GM19025 (cell line): ENCODE measurements at regions not wholly inside any gene's neighbourhood (a gene's known extent, or its start where the extent isn't known, plus 50 kb on each side); places are given as distances from the start of the nearest gene placed in this dataset.
"Not testable (repeated sequence)": the region's sequence is repeated elsewhere in the genome, so short reads cannot be mapped to it uniquely, and the experiment has no call there.

ENCODE experiments used
- ATAC-seq: cut with Tn5 transposase; IDR thresholded peaks from one replicate; pipeline ENCODE4 v1.9.1; 2021; ENCODE audit warnings: mild to moderate bottlenecking, low read depth, moderate library complexity; ENCODE audit not compliant: unreplicated experiment

DNA sequence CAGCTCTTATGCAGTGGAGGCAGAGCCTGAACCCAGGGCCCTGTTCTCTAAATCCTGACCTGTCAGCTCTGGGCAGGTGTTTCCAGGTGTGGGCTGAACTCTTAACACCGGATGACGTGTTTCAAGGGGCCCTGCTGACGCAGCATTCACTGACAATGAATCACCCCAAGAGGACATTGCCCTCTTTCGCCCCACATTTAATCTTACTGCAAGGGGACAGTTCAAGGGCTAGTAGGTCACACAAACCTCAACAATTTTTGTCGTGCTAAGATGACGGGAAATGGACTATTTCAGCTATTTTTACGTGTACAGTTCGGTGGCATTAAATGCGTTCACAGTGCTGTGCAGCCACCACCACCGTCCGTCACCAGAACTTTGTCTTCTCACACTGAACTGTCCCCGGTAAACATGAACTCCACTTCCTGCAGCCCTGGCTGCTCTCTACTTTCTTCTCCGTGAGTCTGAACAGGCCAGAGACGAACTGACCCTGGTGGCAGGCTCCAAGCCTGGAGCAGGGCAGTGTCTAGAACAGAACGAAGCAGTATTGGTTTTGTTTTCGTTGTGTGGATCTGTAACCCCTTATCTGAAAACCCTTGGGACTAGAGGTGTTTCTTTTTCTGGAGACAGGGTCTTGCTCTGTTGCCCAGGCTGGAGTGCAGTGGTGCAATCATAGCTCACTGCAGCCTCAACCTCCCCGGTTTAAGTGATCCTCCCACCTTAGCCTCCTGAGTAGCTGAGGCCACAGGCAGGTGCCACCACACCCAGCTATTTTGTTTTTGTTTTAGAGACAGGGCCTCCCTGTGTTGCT, 88.4 kb upstream of the CIBAR2 start:
- no peak for ATAC-seq

DNA sequence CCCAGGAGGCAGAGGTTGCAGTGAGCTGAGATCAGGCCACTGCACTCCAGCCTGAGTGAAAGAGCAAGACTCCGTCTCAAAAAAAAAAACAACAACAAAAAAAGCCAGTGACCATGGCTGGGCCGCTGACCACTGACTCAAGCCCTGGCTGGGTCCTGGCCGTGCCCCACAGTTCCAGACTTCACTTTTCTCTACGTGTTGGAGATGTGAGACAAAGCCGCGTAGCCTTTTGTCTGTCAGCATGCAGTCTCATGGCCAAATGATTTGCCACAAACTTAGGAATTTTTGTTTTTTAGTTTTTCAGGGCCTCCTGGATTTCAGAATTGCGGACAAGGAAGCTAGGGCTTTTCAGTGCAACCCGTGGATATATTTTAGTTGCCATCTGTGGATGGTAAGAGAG, 89.3 kb upstream of the CIBAR2 start:
- no peak for ATAC-seq

DNA sequence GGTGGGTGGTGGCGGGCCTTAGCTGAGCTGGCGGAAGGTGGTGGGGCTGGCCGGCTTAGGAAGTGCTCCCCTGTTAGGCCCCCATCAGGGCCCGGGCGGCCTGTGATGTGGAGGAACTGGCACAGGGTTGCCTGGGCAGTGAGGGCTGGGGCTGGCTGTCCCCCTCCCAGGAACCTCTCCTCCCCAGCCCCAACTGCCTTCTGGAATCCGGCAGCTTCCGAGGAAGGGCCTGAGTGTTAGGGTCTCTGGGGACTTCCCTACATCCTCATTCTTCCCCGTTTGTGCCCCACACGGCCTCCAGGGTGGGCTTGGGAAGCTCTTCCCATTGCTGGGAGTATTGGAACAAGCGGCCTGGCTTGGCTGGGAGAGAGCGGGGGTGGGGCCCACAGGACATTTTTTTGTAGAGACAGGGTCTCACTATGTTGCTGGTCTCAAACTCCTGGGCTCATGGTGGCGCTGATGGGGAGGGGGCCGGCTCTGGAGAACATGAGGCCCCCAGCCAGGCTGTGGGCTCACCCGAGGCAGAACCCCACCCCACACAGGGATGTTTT, 89.9 kb upstream of the CIBAR2 start:
- ATAC-seq: no peak

DNA sequence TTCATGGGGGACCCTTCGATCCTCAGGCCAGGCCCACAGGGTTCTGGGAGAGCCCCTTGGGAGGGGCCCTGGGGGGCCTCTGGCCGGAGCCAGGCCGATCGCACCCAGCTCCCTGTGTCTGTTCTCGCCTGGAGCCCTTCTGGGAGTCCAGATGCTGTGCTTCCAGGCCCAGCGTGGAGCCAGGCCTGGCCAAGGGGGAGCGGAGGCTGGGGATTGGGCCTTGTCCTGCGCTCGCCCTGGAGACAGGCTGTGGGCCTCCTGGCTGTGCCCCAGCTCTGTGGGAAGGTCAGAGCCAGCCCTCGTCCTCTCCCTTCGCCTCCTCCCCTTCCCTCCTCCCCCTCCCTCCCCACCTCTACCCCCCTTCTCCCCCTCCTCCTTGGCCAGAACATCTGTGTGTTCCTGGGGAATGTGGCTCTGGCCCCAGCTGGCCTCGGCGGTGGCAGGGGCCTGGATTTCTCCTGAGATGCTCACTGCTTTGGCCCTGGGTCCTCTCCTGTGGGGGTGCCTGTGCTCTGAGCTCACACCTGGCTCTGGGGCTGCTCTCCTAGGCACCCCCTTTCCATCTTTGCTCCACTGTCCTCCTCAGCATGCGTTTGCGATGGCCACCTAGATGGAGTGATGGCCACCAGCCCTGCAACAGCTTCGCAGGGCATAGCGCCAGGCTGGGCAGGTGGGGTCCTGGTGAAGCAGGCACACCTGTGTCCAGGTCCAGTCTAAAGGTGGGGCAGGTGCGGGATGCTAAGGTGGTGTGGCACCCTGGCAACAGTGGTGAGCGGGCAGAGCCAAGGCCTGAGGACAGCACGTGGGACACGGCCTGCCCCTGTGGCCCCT, 90.6 kb upstream of the CIBAR2 start:
- no peak for ATAC-seq

DNA sequence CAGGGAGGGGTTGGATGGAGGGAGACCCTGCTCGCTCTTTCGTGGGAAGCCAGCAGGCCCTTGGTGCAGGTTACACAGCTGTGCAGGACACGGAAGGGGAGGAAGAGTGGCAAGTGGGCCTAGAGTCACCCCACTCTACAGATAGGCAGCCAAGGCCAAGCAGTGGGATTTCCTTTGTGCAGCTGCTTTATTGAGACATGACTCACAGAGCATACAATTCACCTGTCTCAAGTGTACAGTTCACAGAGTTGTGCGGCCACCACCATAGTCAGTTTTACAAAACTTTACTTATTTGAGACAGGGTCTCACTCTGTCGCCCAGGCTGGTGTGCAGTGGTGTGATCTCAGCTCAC, 91.2 kb upstream of the CIBAR2 start:
- no peak for ATAC-seq

DNA sequence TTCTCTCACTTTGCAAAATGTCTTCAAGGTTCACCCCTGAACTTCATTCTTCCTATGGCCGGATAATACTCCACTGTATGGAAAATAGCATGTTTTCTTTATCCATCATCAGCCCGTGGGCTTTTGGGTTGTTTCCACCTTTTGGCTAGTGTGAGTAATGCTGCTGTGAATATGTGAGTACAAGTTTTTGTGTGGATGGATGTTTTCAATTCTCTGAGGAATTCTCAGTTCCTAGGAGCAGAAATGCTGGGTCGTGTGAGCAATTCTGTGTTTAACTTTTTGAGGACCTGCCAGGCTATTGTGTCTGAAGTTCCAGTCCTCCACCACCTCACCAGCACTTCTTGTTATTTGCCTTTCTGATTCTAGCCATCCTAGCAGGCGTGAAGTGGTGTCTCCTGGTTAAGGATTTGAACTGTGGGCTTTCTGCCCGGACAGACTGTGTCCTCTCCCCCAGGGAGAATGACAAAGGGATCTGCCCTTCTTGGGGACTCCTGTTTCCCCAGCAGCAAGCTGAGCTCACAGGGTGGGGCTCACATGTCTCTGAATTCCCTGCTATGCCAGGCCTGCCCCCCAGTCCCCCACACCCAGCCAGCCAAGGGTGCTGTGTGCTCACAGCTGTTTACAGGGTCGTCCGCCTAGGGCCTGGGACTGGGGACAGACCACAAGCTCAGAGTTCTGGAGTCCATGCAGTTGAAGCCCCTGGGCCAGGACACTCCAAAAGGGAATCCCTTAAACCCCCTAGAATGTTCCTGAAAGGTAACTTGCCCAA, 92.2 kb upstream of the CIBAR2 start:
- no peak for ATAC-seq

DNA sequence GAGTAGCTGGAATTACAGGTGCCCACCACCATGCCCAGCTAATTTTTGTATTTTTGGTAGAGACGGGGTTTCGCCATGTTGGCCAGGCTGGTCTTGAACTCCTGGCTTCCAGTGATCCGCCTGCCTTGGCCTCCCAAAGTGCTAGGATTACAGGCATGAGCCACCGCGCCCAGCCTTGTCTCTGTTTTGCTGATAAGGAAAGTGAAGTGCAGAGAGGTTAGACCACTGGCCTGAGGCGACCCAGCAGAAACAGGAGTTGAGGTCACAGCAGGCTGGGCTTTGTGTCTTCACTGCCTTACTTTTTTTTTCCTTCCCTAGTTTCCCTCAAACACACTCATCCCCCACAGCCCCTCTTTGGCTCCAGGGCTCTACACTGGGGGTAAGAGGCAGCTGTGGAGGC, 93.0 kb upstream of the CIBAR2 start:
- not testable (repeated sequence) for ATAC-seq

DNA sequence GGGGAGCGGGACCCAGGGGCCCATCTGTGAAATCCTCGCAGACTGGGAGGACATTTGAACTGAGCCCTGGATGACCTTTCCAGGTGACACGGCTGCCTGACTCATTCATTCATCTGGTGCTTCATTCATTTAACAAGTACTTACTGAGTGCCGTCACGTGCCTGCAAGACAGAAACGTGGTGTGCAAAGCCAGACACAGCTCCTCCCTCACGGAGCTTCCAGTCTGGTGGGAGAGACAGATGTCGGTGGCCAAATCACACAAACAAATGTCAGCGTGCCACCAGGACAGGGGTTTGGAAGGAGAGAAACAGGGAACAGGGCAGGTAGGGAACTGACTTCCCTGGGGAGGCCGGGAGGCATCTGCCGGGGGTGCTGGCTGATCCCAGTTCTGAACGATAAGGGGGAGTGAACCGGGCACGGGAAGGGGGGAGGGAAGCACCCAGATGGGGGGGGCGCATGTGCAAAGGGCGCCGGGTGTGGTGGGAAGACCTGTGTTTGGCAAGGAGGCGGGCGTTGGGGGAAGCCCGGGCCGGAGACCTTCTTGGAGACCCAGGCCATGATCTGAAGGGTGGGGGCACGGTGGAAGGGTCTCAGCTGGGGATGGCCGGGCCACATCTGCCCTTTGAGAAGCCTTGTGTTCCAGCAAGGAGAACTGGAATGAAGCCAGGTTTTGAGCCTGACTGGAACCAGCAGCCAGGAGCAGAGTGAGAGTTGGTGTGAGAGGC, 93.6 kb upstream of the CIBAR2 start:
- ATAC-seq: no peak

DNA sequence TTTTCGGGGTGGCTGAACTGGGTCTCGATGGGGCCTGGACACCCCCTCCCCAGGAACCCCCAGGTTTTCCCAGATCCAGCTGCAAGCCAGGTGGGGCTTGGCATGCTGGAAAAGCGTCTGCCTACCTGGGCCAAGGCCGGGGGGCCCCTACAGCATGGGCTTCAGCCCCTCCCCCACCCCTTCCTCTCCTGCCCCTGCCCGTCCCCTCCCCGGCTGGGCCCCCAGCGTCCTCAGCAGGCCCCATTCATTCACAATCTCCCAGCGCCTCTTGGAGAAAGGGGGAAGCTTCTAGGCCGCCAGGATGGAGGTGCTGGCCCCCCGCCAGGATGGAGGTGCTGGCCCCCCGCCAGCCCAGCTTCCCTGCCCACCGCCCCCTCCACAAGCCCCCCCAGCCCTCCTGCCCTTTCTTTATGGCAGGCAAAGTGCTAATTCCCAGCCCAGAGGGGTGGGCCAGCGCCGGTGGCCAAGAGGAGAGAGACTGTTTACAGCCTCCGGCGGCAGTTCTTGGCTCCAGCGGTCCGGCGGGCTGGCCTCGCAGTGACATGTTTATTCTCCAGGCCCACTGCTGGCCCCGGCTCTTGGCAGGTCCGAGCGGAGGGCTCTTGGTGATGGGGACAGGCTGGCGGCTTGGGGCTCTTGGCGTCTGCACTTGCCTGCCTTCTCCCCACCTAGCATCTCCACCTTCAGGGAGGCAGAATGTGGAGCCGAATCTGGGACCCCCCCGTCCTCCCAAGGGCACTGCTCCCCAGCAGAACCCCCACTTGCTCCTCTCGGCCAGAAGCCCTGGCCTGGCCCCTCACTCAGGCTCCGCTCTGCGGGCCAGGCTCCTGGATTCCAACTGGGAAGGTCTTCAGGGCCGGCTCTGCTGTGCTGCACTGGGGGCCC, 94.4 kb upstream of the CIBAR2 start:
- no peak for ATAC-seq

DNA sequence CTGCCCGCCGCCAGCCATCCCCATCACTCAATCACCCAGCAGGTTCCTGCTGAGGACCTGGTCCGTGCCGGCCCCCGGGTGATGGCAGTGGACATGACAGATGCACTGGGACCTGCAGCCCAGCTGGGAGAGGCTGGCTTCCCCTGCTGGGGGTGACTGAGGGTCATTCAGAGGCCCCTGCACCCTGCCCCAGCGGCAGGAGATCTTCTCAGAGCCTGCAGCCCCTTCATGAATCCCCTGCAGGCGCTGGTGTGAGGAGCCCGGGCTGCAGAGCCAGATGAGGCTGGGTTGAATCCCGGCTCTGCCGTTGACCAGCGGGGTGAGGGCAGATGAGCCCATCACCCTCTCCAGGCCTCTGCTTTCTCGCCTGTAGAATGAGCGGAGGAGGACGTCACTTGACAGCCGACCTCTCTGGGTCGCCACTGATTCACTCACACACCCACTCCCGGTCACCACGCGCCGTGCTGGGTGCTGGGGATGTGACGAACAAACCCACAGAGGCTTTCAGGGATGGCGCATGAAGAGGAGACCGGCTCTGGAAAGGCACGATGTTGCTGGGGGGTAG, 95.2 kb upstream of the CIBAR2 start:
- ATAC-seq: no peak

DNA sequence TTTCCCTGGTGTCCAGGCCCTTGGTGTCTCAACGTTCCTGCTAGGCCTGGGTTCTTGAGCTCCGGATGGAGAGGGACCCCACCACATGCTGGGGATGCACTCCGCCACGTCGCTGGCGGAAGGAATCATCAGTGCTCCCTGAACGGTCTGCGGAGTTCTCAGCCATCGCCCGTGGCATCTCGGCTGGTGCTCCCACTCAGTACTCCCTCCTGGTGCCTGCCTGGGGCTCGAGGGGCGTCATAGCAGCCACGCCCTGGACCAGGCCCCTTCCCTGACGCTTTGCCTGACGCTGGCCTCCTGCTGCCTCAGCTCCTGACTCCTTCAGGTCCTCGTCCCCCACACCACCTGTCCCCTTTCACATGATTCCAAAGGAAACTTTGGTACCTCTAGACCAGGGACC, 95.9 kb upstream of the CIBAR2 start:
- no peak for ATAC-seq

DNA sequence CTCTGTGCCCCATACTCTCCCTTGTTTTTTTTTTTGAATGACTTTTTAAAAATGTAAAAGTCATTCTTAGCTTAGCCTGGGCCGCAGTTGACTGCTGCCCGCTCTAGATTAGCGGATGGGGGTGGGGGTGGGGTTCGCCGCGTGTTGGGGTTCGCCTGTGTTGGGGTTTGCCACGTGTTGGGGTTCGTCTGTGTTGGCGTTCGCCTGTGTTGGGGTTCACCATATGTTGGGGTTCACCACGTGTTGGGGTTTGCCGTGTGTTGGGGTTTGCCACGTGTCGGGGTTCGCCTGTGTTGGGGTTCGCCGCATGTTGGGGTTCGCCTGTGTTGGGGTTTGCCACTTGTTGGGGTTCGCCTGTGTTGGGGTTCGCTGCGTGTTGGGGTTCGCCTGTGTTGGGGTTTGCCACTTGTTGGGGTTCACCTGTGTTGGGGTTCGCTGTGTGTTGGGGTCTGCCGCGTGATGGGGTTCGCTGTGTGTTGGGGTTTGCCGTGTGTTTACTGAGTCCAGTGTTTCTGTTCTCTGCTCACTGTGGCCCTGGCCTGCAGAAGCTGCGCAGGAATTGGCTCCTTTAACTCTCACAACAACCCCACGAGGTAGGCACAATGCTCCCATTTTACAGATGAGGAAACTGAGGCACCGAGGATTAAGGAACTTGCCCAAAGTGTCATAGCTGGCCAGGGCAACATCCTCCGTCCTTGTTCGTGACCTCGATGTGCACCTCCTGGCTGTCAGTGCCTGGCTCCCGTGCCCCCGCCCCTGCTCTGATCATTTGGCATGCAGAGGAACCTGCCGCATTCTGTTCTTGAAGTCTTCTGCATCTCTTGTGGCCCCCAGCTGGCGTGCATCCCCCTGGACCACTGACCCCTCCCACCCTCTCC, 96.6 kb upstream of the CIBAR2 start:
- ATAC-seq: no peak

DNA sequence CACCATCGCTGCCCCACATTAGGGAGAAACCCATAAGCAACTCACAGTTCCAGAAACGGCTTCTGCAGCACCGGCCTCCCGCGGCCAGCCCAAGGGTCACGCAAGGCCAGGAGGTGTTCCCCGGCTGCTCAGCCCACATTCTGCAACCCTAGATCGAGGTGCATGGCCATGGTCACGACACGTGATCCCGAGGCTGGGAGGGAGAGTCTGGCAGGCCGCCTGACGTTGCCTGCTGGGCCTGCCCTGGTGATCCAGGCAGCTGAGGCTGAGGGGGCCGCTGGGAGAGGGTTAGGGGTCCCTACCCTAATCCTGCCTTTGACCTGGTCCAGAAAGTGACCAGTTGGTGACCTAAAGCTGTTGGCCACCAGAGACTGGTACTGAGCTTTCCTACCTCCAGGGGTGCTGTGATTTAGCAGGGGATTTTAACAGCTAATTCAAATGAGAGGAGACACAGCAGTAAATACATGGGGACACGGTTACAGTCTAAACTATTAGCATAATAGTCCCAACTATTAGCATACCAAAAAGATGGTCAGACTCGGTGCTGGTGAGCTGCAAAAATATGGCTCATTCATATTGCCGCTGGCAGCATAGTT, 97.4 kb upstream of the CIBAR2 start:
- ATAC-seq: no peak

DNA sequence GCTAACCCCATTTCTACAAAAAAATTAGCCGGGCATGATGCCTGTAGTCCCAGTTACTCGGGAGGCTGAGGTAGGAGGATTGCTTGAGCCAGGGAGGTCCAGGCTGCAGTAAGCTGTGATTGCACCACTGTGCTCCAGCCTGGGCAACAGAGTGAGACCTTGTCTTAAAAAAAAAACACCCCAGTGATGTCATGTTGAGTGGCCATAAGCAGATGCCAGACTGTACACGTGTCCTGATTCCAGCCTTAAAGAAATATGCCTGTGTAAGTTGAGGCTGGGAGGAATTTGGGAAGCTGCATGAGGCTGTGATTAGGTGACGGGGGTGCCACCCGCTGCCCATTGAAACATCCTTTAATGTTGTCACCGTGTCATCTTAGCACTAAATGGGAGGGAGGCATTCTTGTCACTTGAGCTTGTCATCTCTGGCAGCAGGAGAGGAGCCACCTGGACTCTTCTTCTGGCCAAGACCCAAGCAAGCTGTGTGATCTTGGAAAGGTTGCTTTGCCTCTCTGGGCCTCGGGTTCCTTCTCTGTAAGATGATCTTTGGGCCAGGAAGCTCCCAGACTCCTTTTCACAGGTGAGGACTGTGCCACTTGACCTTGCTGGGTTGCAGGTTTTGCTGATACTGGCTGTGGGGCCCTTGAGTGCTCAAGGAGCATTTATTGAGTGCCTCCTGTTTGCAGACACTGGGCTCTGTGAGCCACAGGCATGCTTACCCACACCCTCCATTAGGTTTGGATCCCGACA, 98.3 kb upstream of the CIBAR2 start:
- ATAC-seq: no peak

DNA sequence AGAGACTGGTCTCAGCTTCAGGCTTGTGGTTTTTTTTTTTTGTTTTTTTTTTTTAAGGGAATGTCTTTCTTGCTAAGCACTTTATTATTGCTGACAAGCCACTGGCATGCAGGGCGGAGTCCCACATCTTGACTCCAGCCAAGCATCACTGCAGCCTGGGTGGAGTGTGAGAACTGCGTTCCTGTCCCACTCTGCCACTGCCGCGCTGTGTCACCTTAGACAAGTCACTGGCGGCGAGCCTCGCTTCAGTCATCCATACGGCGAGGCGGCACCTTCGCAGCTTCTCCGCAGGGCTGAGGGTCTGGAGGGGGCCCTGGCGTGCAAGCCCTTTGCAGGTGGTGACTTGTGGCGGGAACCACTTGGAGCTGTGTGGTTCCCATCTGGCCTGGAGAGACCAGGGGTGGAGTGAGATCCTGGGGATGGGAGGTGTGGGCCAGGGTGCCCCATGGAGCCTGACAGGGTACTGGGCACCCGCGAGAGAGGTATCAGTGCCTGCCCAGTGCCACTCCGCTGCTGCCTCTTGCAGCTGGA, 99.1 kb upstream of the CIBAR2 start:
- no peak for ATAC-seq

DNA sequence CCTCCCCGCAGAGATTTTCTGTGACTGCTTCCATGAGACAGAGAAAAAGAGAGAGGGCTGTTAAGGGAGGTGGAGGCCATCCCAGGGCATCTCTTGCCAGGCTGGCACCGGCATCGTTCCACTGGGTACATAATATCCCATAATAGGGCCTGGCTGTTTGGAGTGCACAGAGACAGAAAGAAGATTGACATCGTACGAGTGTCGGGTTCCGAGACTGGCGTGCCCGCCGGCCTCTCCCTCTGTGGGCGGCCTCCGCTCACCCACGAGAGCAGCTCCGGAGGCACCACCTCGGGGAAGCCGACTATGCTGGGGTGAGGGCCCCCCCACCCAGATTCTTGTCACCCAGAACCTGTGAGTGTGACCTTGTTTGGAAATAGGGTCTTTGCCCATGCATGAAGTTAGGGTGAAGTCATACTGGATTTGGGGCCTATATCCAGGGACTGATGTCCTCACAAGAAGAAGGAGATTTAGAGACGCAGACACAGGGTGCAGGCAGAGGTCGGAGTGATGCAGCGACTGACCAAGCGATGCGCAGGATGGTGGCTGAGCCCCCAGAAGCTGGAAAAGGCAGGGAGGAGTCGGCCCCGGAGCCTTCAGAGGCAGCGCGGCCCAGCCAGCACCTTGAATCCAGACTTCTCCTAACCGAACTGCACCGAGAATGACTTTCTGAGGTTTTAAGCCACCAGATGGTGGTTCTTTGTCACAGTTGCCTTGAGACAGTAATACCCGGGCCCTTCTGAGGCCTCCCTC, 101.8 kb upstream of the CIBAR2 start:
- ATAC-seq: no peak
